ENCODE measurements at regions not wholly inside any gene's neighbourhood (a gene's known extent, or its start where the extent isn't known, plus 50 kb on each side); places are given as distances from the start of the nearest gene placed in this dataset.

DNA sequence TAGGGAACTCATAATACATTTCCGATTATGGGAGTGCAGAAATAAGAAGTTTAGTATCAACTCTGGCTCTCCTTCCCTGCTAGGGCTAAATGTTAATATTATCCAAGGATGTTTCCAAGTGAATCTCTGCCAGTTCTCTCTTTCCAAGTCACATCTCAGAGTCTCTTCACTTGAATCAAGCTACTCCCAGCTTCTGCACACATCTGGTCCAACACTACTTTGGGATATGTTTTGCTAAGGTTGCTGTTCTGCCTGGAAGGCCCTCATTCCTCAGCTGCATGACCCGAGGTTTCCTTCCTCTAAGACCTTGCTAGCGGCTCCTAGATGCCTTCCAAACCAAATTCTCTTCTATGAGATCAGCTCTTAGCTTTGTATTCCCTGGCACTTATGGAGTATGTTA, 331.8 kb downstream of the GJA1 start:
- TF ChIP-seq, protein P1, sequence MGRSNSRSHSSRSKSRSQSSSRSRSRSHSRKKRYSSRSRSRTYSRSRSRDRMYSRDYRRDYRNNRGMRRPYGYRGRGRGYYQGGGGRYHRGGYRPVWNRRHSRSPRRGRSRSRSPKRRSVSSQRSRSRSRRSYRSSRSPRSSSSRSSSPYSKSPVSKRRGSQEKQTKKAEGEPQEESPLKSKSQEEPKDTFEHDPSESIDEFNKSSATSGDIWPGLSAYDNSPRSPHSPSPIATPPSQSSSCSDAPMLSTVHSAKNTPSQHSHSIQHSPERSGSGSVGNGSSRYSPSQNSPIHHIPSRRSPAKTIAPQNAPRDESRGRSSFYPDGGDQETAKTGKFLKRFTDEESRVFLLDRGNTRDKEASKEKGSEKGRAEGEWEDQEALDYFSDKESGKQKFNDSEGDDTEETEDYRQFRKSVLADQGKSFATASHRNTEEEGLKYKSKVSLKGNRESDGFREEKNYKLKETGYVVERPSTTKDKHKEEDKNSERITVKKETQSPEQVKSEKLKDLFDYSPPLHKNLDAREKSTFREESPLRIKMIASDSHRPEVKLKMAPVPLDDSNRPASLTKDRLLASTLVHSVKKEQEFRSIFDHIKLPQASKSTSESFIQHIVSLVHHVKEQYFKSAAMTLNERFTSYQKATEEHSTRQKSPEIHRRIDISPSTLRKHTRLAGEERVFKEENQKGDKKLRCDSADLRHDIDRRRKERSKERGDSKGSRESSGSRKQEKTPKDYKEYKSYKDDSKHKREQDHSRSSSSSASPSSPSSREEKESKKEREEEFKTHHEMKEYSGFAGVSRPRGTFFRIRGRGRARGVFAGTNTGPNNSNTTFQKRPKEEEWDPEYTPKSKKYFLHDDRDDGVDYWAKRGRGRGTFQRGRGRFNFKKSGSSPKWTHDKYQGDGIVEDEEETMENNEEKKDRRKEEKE (IDR thresholded peaks at IDR 0.05) = no peak
- TF ChIP-seq SRSF1 (optimal IDR thresholded peaks at IDR 0.05; ENCODE audit: low read depth, low read length) (no peak), ZNF629 (CRISPR knock-in tag; conservative IDR thresholded peaks at IDR 0.05) (no peak), POLR2AphosphoS5 (IDR thresholded peaks at IDR 0.05; ENCODE audit: low read depth, low read length) (no peak), TBP (CRISPR knock-in tag; IDR thresholded peaks at IDR 0.05) (no peak)
- TF ChIP-seq, protein P2, sequence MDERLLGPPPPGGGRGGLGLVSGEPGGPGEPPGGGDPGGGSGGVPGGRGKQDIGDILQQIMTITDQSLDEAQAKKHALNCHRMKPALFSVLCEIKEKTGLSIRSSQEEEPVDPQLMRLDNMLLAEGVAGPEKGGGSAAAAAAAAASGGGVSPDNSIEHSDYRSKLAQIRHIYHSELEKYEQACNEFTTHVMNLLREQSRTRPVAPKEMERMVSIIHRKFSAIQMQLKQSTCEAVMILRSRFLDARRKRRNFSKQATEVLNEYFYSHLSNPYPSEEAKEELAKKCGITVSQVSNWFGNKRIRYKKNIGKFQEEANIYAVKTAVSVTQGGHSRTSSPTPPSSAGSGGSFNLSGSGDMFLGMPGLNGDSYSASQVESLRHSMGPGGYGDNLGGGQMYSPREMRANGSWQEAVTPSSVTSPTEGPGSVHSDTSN (CRISPR knock-in tag; IDR thresholded peaks at IDR 0.05) = no peak
- TF ChIP-seq, protein P3, sequence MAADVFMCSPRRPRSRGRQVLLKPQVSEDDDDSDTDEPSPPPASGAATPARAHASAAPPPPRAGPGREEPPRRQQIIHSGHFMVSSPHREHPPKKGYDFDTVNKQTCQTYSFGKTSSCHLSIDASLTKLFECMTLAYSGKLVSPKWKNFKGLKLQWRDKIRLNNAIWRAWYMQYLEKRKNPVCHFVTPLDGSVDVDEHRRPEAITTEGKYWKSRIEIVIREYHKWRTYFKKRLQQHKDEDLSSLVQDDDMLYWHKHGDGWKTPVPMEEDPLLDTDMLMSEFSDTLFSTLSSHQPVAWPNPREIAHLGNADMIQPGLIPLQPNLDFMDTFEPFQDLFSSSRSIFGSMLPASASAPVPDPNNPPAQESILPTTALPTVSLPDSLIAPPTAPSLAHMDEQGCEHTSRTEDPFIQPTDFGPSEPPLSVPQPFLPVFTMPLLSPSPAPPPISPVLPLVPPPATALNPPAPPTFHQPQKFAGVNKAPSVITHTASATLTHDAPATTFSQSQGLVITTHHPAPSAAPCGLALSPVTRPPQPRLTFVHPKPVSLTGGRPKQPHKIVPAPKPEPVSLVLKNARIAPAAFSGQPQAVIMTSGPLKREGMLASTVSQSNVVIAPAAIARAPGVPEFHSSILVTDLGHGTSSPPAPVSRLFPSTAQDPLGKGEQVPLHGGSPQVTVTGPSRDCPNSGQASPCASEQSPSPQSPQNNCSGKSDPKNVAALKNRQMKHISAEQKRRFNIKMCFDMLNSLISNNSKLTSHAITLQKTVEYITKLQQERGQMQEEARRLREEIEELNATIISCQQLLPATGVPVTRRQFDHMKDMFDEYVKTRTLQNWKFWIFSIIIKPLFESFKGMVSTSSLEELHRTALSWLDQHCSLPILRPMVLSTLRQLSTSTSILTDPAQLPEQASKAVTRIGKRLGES (CRISPR knock-in tag; IDR thresholded peaks at IDR 0.05; ENCODE audit: borderline replicate concordance) = no peak
- TF ChIP-seq, protein P4, sequence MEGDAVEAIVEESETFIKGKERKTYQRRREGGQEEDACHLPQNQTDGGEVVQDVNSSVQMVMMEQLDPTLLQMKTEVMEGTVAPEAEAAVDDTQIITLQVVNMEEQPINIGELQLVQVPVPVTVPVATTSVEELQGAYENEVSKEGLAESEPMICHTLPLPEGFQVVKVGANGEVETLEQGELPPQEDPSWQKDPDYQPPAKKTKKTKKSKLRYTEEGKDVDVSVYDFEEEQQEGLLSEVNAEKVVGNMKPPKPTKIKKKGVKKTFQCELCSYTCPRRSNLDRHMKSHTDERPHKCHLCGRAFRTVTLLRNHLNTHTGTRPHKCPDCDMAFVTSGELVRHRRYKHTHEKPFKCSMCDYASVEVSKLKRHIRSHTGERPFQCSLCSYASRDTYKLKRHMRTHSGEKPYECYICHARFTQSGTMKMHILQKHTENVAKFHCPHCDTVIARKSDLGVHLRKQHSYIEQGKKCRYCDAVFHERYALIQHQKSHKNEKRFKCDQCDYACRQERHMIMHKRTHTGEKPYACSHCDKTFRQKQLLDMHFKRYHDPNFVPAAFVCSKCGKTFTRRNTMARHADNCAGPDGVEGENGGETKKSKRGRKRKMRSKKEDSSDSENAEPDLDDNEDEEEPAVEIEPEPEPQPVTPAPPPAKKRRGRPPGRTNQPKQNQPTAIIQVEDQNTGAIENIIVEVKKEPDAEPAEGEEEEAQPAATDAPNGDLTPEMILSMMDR (CRISPR knock-in tag; IDR thresholded peaks at IDR 0.05) = no peak
